ENCODE measurements at regions not wholly inside any gene's neighbourhood (a gene's known extent, or its start where the extent isn't known, plus 50 kb on each side); places are given as distances from the start of the nearest gene placed in this dataset.

- in situ Hi-C loops (cut with MboI; ENCODE audit: low sequenced_read_pairs), result no loop called here
Measured at GRCh38 chr4:119833611-119834010, 205.0 kb upstream of the PDE5A start.

GRCh38 chr4:119832776-119833175 lies 204.2 kb upstream of the PDE5A start:
- Histone ChIP-seq H3K4me3 (no peak overlapping the region), H3K36me3 (replicated peaks) (no peaks in the 10 kb centered on the region), H3K27me3 (ENCODE audit: low read depth) (no peaks in the 10 kb centered on the region), H3K4me1 (no peaks in the 10 kb centered on the region), H3K9me3 (no peaks in the 10 kb centered on the region; the same call in 1 of the 2 replicates)
- in situ Hi-C loops (cut with MboI; ENCODE audit: low sequenced_read_pairs), result no loop called here
- no peak for DNase-seq (ENCODE audit: low spot score in 2 of 2)

More at GRCh38 chr4:119833611-119834010, 205.0 kb upstream of the PDE5A start:
- Histone ChIP-seq H3K4me3 (no peak overlapping the region), H3K36me3 (replicated peaks) (no peaks in the 10 kb centered on the region), H3K4me1 (no peaks in the 10 kb centered on the region), H3K27me3 (ENCODE audit: low read depth) (no peaks in the 10 kb centered on the region), H3K9me3 (no peaks in the 10 kb centered on the region; the same call in 1 of the 2 replicates)
- no peak for DNase-seq (ENCODE audit: low spot score in 2 of 2)

- in situ Hi-C loops (cut with MboI; ENCODE audit: low sequenced_read_pairs), result no loop called here
- no peak overlapping the region for H3K4me3 ChIP-seq
- H3K4me1 ChIP-seq, result no peaks in the 10 kb centered on the region
- DNase-seq (ENCODE audit: low spot score in 2 of 2), result no peak
- no peaks in the 10 kb centered on the region for H3K36me3 ChIP-seq (replicated peaks)
- H3K27me3 ChIP-seq (ENCODE audit: low read depth), result no peaks in the 10 kb centered on the region
- no peaks in the 10 kb centered on the region for H3K9me3 ChIP-seq
Measured at GRCh38 chr4:119829326-119829725, 200.7 kb upstream of the PDE5A start.

GRCh38 chr4:119825696-119826095 lies 197.1 kb upstream of the PDE5A start:
- Histone ChIP-seq H3K36me3 (replicated peaks) (no peaks in the 10 kb centered on the region), H3K9me3 (no peaks in the 10 kb centered on the region), H3K4me3 (no peak overlapping the region), H3K4me1 (no peaks in the 10 kb centered on the region), H3K27me3 (ENCODE audit: low read depth) (no peaks in the 10 kb centered on the region)
- in situ Hi-C loops (cut with MboI; ENCODE audit: low sequenced_read_pairs), result no loop called here
- DNase-seq (ENCODE audit: low spot score in 2 of 2), result no peak

- Histone ChIP-seq H3K27me3 (ENCODE audit: low read depth) (no peaks in the 10 kb centered on the region), H3K9me3 (no peaks in the 10 kb centered on the region), H3K4me1 (no peaks in the 10 kb centered on the region), H3K4me3 (no peak overlapping the region), H3K36me3 (replicated peaks) (no peaks in the 10 kb centered on the region)
- no peak for DNase-seq (ENCODE audit: low spot score in 2 of 2)
- in situ Hi-C loops (cut with MboI; ENCODE audit: low sequenced_read_pairs), result no loop called here
Measured at GRCh38 chr4:119823891-119824290, 195.3 kb upstream of the PDE5A start.

- no peak for DNase-seq (ENCODE audit: low spot score in 2 of 2)
- Histone ChIP-seq H3K4me3 (no peak overlapping the region), H3K9me3 (no peaks in the 10 kb centered on the region), H3K27me3 (ENCODE audit: low read depth) (no peaks in the 10 kb centered on the region), H3K4me1 (no peaks in the 10 kb centered on the region), H3K36me3 (replicated peaks) (no peaks in the 10 kb centered on the region)
- in situ Hi-C loops (cut with MboI; ENCODE audit: low sequenced_read_pairs), result no loop called here
Measured at GRCh38 chr4:119823045-119823444, 194.4 kb upstream of the PDE5A start.

GRCh38 chr4:119816473-119816872 lies 187.9 kb upstream of the PDE5A start:
- Histone ChIP-seq H3K27me3 (ENCODE audit: low read depth) (no peaks in the 10 kb centered on the region), H3K4me3 (no peak overlapping the region), H3K36me3 (replicated peaks) (no peaks in the 10 kb centered on the region), H3K4me1 (no peaks in the 10 kb centered on the region), H3K9me3 (no peaks in the 10 kb centered on the region)
- in situ Hi-C loops (cut with MboI; ENCODE audit: low sequenced_read_pairs), result no loop called here
- DNase-seq (ENCODE audit: low spot score in 2 of 2), result no peak

- Histone ChIP-seq H3K36me3 (replicated peaks) (no peaks in the 10 kb centered on the region), H3K4me3 (no peak overlapping the region), H3K4me1 (no peaks in the 10 kb centered on the region), H3K9me3 (no peaks in the 10 kb centered on the region), H3K27me3 (ENCODE audit: low read depth) (peaks cover 1% of the 10 kb centered on the region; the same call in 1 of the 2 replicates)
- DNase-seq (ENCODE audit: low spot score in 2 of 2), result no peak
- in situ Hi-C loops (cut with MboI; ENCODE audit: low sequenced_read_pairs), result no loop called here
Measured at GRCh38 chr4:119810001-119810400, 181.4 kb upstream of the PDE5A start.

GRCh38 chr4:119804404-119804803 lies 175.8 kb upstream of the PDE5A start:
- H3K27me3 ChIP-seq (ENCODE audit: low read depth), result peaks cover 5% of the 10 kb centered on the region; the same call in 1 of the 2 replicates
- H3K4me1 ChIP-seq, result no peaks in the 10 kb centered on the region
- H3K9me3 ChIP-seq, result no peaks in the 10 kb centered on the region
- H3K36me3 ChIP-seq (replicated peaks), result no peaks in the 10 kb centered on the region
- H3K4me3 ChIP-seq, result no peak overlapping the region
- no peak for DNase-seq (ENCODE audit: low spot score in 2 of 2)
- in situ Hi-C loops (cut with MboI; ENCODE audit: low sequenced_read_pairs), result no loop called here

GRCh38 chr4:119797238-119797894 lies 168.8 kb upstream of the PDE5A start:
- Histone ChIP-seq H3K36me3 (replicated peaks) (no peaks in the 10 kb centered on the region), H3K4me3 (no peak overlapping the region), H3K27me3 (ENCODE audit: low read depth) (no peaks in the 10 kb centered on the region; the same call in 1 of the 2 replicates), H3K4me1 (no peaks in the 10 kb centered on the region), H3K9me3 (no peaks in the 10 kb centered on the region)
- in situ Hi-C loops (cut with MboI; ENCODE audit: low sequenced_read_pairs), result no loop called here
- no peak for DNase-seq (ENCODE audit: low spot score in 2 of 2)

GRCh38 chr4:119795986-119796578 lies 167.5 kb upstream of the PDE5A start:
- no peak overlapping the region for H3K4me3 ChIP-seq
- no peaks in the 10 kb centered on the region for H3K36me3 ChIP-seq (replicated peaks)
- no peak for DNase-seq (ENCODE audit: low spot score in 2 of 2)
- in situ Hi-C loops (cut with MboI; ENCODE audit: low sequenced_read_pairs), result no loop called here
- H3K9me3 ChIP-seq, result no peaks in the 10 kb centered on the region
- no peaks in the 10 kb centered on the region; the same call in 1 of the 2 replicates for H3K27me3 ChIP-seq (ENCODE audit: low read depth)
- no peaks in the 10 kb centered on the region for H3K4me1 ChIP-seq

- Histone ChIP-seq H3K9me3 (no peaks in the 10 kb centered on the region), H3K4me3 (no peak overlapping the region), H3K27me3 (ENCODE audit: low read depth) (no peaks in the 10 kb centered on the region; the same call in 1 of the 2 replicates), H3K36me3 (replicated peaks) (no peaks in the 10 kb centered on the region), H3K4me1 (no peaks in the 10 kb centered on the region)
- no peak for DNase-seq (ENCODE audit: low spot score in 2 of 2)
- in situ Hi-C loops (cut with MboI; ENCODE audit: low sequenced_read_pairs), result no loop called here
Measured at GRCh38 chr4:119794681-119795080, 166.1 kb upstream of the PDE5A start.

GRCh38 chr4:119794113-119794512 lies 165.5 kb upstream of the PDE5A start:
- no peak for DNase-seq (ENCODE audit: low spot score in 2 of 2)
- in situ Hi-C loops (cut with MboI; ENCODE audit: low sequenced_read_pairs), result no loop called here

GRCh38 chr4:119788349-119789266 lies 160.0 kb upstream of the PDE5A start:
- Histone ChIP-seq H3K4me3 (no peak overlapping the region), H3K9me3 (no peaks in the 10 kb centered on the region), H3K36me3 (replicated peaks) (no peaks in the 10 kb centered on the region), H3K4me1 (no peaks in the 10 kb centered on the region), H3K27me3 (ENCODE audit: low read depth) (no peaks in the 10 kb centered on the region)
- in situ Hi-C loops (cut with MboI; ENCODE audit: low sequenced_read_pairs), result no loop called here
- peak in 1 of 2 experiments; percentile 12 for DNase-seq (ENCODE audit: low spot score in 2 of 2)

More at GRCh38 chr4:119794113-119794512, 165.5 kb upstream of the PDE5A start:
- Histone ChIP-seq H3K4me1 (no peaks in the 10 kb centered on the region), H3K4me3 (no peak overlapping the region), H3K9me3 (no peaks in the 10 kb centered on the region), H3K36me3 (replicated peaks) (no peaks in the 10 kb centered on the region), H3K27me3 (ENCODE audit: low read depth) (no peaks in the 10 kb centered on the region; the same call in 1 of the 2 replicates)
